ENCODE measurements at regions not wholly inside any gene's neighbourhood (a gene's known extent, or its start where the extent isn't known, plus 50 kb on each side); places are given as distances from the start of the nearest gene placed in this dataset.
"Not testable (repeated sequence)": the region's sequence is repeated elsewhere in the genome, so short reads cannot be mapped to it uniquely, and the experiment has no call there.

DNA sequence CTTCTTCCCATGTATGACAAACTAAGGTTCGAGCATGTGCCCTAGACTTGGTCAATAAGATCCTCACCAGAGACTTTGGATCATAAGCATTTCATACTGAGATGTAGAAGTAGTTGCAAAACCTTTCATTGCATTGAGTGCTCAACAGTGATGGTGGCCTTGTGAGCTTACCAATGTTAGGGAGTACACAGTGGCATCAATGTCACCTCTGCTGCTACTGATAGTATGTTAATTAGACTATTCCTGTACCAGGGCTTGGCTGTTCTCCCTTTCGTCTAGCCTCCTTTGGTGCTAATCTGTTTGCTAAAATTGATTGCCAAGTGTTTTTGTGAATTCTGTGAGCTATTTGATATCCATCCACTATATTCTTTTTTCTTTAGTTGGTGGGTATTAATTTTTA, 264.5 kb upstream of the SEMA3C start:
- TF ChIP-seq, protein P1, sequence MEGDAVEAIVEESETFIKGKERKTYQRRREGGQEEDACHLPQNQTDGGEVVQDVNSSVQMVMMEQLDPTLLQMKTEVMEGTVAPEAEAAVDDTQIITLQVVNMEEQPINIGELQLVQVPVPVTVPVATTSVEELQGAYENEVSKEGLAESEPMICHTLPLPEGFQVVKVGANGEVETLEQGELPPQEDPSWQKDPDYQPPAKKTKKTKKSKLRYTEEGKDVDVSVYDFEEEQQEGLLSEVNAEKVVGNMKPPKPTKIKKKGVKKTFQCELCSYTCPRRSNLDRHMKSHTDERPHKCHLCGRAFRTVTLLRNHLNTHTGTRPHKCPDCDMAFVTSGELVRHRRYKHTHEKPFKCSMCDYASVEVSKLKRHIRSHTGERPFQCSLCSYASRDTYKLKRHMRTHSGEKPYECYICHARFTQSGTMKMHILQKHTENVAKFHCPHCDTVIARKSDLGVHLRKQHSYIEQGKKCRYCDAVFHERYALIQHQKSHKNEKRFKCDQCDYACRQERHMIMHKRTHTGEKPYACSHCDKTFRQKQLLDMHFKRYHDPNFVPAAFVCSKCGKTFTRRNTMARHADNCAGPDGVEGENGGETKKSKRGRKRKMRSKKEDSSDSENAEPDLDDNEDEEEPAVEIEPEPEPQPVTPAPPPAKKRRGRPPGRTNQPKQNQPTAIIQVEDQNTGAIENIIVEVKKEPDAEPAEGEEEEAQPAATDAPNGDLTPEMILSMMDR (conservative IDR thresholded peaks at IDR 0.05 in 1 of 2, IDR thresholded peaks at IDR 0.05 in 1 of 2; ENCODE audit: low read depth in 1 of 2, low read length in 2 of 2) = no peak
- no peak for TF ChIP-seq EZH2 (IDR thresholded peaks at IDR 0.05; ENCODE audit: low read length, missing control alignments)
- H3K27me3 ChIP-seq (ENCODE audit: control insufficient read depth, insufficient read depth, low read length) = no peaks in the 10 kb centered on the region
- no peak overlapping the region for H3K27ac ChIP-seq (ENCODE audit: insufficient read depth, low read length)
- H3K4me2 ChIP-seq (ENCODE audit: extremely low read depth, insufficient read depth, low read length) = no peak overlapping the region
- H3K9ac ChIP-seq (ENCODE audit: insufficient read depth, low read length) = no peak overlapping the region
- no peak for DNase-seq (ENCODE audit: low read depth in 2 of 2)
- no peaks in the 10 kb centered on the region for H3K36me3 ChIP-seq (ENCODE audit: control insufficient read depth, insufficient read depth, low read length)
- H3K79me2 ChIP-seq (ENCODE audit: control insufficient read depth, insufficient read depth, low read length) = no peaks in the 10 kb centered on the region
- H3K4me3 ChIP-seq (replicated peaks in 1 of 4; ENCODE audit: control extremely low read depth in 1 of 4, insufficient read depth in 1 of 4, low read depth in 3 of 4, low read length in 4 of 4) = no peak overlapping the region
- H4K20me1 ChIP-seq (ENCODE audit: control insufficient read depth, extremely low read depth, insufficient read depth, low read length) = no peaks in the 10 kb centered on the region
- no peak overlapping the region for H2AFZ ChIP-seq (ENCODE audit: low read length)
- no peaks in the 10 kb centered on the region for H3K9me3 ChIP-seq (ENCODE audit: control insufficient read depth, insufficient read depth, low read depth, low read length)
- no peaks in the 10 kb centered on the region for H3K4me1 ChIP-seq (ENCODE audit: control insufficient read depth, extremely low read depth, insufficient read depth, low read length)

DNA sequence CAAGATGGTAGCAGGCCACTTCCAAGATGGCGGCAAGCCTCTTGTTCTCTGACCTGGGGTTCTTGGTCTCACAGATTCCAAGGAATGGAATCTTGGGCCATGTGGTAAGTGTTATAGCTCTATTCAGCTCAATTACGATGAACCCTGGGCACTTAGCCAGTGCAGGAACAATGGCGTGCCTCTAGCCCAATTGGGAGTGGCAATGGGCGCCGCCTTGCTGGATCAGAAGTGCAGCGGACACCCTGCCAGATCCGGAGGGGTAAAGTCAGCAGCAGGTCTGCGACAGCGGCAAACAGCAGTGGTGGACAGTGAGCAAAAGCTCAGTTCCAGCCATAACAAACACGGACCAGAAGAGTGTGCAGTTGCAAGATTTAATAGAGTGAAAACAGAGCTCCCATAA, 263.2 kb upstream of the SEMA3C start:
- not testable (repeated sequence) for H3K9me3 ChIP-seq (ENCODE audit: control insufficient read depth, insufficient read depth, low read depth, low read length); DNase-seq (ENCODE audit: low read depth in 2 of 2); H3K79me2 ChIP-seq (ENCODE audit: control insufficient read depth, insufficient read depth, low read length); H3K9ac ChIP-seq (ENCODE audit: insufficient read depth, low read length); H3K4me2 ChIP-seq (ENCODE audit: extremely low read depth, insufficient read depth, low read length); H3K27me3 ChIP-seq (ENCODE audit: control insufficient read depth, insufficient read depth, low read length); H3K36me3 ChIP-seq (ENCODE audit: control insufficient read depth, insufficient read depth, low read length); H4K20me1 ChIP-seq (ENCODE audit: control insufficient read depth, extremely low read depth, insufficient read depth, low read length); H2AFZ ChIP-seq (ENCODE audit: low read length); H3K4me3 ChIP-seq (replicated peaks in 1 of 4; ENCODE audit: control extremely low read depth in 1 of 4, insufficient read depth in 1 of 4, low read depth in 3 of 4, low read length in 4 of 4); H3K4me1 ChIP-seq (ENCODE audit: control insufficient read depth, extremely low read depth, insufficient read depth, low read length); H3K27ac ChIP-seq (ENCODE audit: insufficient read depth, low read length)

DNA sequence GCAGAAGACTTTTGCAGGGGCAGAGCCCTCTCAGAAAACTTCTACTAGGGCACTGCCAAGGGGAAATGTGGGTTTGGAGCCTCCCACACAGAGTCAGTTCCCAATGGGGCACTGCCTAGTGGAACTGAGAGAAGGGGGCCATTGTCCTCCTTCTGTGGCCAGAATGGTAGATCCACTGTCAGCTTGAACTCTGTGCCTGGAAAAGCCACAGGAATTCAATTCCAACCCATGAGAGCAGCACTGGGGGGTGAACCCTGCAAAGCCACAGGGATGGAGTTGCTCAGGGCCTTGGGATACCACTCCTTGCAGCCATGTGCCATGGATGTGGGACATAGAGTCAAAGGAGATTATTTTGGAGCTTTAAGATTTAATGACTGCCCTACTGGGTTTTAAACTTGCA, 262.2 kb upstream of the SEMA3C start:
- no peaks in the 10 kb centered on the region for H3K79me2 ChIP-seq (ENCODE audit: control insufficient read depth, insufficient read depth, low read length)
- peak in 1 of 2 donors; percentile 13 for DNase-seq (ENCODE audit: low read depth in 2 of 2)
- no peak overlapping the region for H3K4me3 ChIP-seq (replicated peaks in 1 of 4; ENCODE audit: control extremely low read depth in 1 of 4, insufficient read depth in 1 of 4, low read depth in 3 of 4, low read length in 4 of 4)
- no peaks in the 10 kb centered on the region for H4K20me1 ChIP-seq (ENCODE audit: control insufficient read depth, extremely low read depth, insufficient read depth, low read length)
- no peaks in the 10 kb centered on the region for H3K9me3 ChIP-seq (ENCODE audit: control insufficient read depth, insufficient read depth, low read depth, low read length)
- no peak overlapping the region for H3K4me2 ChIP-seq (ENCODE audit: extremely low read depth, insufficient read depth, low read length)
- H3K4me1 ChIP-seq (ENCODE audit: control insufficient read depth, extremely low read depth, insufficient read depth, low read length) = no peaks in the 10 kb centered on the region
- H3K36me3 ChIP-seq (ENCODE audit: control insufficient read depth, insufficient read depth, low read length) = no peaks in the 10 kb centered on the region
- no peaks in the 10 kb centered on the region for H3K27me3 ChIP-seq (ENCODE audit: control insufficient read depth, insufficient read depth, low read length)
- no peak overlapping the region for H3K27ac ChIP-seq (ENCODE audit: insufficient read depth, low read length)
- TF ChIP-seq, protein P1 (conservative IDR thresholded peaks at IDR 0.05 in 1 of 2, IDR thresholded peaks at IDR 0.05 in 1 of 2; ENCODE audit: low read depth in 1 of 2, low read length in 2 of 2) = no peak
- TF ChIP-seq EZH2 (IDR thresholded peaks at IDR 0.05; ENCODE audit: low read length, missing control alignments) = no peak
- H3K9ac ChIP-seq (ENCODE audit: insufficient read depth, low read length) = no peak overlapping the region
- no peak overlapping the region for H2AFZ ChIP-seq (ENCODE audit: low read length)

All from fibroblast of lung (primary cell).